HG03354 (cell line): ENCODE measurements at regions not wholly inside any gene's neighbourhood (a gene's known extent, or its start where the extent isn't known, plus 50 kb on each side); places are given as distances from the start of the nearest gene placed in this dataset.
"Not testable (repeated sequence)": the region's sequence is repeated elsewhere in the genome, so short reads cannot be mapped to it uniquely, and the experiment has no call there.

Source experiments
- ATAC-seq: cut with Tn5 transposase; IDR thresholded peaks from one replicate; pipeline ENCODE4 v1.9.1; 2021; ENCODE audit warnings: mild to moderate bottlenecking; ENCODE audit not compliant: unreplicated experiment, poor library complexity, severe bottlenecking

DNA sequence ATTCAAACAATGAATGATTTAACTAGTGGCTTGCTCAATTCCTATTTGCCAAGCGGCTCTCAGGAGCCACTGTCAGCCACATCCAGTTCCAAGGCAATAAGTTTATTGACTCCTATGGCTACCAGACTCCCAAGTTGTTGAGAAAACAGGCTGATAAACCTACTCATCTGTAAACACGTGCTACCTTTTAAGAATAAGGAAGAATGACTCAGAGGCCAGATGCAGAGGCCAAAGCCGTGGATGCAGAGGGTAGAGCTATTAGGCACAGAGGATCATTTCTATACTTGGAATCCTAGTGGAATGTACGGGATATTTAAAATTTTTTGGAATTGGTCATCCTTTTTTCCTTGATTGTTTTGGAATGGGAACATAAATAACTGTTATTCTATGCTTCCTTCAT is 1921.1 kb downstream of the OLFM4 start:
- ATAC-seq, result no peak

DNA sequence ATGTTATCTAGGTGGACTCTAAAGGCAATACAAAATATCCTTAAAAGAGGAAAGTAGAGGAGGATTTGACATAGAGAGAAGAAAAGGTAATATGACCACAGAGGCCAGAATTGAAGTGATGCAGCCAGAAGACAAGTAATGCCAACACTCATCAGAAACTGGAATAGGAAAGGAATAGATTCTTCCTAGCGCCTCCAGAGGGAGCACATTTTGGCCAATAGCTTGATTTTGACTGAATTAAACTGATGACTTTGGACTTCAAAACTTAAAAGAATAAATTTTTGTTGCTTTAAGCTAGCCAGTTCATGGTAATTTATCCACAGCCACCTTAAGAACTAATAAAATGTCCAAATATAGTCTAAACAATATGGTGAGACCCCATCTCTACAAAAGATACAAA is 1921.9 kb downstream of the OLFM4 start:
- no peak for ATAC-seq

DNA sequence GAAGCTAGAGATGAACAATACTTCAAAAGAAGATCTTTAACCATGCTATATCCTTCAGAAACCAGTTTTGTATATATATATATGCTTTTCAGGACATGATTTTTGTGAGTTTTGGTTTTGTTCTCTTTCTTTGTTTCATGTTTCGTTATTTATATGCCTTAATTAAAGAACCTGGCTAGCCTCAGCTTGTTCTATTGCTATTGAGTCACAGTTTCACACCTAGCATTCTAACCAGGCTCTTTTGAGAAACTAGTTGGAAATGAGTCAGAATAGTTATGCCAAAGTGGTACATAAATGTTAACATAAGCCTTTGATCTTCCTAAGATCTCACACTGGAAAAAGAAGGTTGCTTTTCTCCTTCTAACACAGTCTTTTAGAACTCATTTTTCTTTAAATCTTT is 1925.2 kb downstream of the OLFM4 start:
- ATAC-seq, result no peak

DNA sequence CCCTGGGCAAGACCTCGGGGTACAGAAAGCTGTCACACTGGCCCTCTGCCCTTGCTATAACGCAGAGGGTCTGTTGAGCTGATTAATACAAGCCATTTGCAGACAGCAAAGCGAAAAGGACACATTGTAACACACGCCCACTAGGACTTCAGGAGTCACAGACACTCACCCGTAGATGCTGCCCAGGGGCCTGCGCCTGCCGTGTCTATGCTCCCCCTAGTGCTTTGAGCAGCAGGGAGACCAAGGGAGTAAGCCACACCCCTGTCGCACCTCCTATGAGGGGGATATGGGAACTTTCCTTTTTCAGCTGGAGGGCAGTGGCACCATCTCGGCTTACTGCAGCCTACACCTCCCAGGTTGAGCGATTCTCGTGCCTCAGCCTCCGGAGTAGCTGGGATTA is 1930.2 kb downstream of the OLFM4 start:
- ATAC-seq, result no peak

DNA sequence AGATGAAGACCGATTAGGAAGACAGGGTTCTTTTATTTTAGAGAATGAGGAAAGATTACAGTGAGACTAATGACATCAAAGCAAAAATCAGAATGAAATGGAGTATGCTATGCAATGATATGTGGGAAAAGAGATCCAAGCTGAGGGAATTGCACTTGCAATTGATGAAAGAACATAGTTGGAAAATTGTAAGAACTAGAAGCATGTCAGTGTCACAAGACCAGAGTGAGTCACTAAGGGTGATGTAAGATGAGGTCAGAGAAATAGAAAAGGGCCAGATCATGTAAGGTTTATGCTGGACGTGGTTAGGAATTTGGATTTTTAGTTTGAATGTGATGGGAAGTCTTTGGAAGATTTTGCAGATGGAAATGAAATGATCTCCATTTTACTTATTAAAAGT is 1937.3 kb downstream of the OLFM4 start:
- no peak for ATAC-seq

DNA sequence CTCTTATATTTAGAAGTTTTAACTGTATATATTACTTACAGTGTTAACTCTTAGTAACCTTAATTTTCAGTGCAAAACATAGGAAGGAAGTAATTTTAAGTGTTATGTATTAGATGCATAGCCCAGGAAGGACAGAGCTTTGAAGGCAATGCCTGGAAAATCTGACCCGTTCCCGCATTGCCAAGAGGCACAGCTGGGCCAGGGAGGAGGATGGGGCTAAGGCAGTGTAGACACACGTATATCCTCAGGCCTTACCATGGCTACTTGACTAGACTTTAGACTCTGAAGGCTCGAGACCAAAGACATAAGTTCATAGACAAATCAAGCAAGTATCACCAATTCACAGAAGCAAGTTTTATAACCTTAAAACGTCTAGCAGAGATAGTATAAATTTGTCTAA is 1944.2 kb downstream of the OLFM4 start:
- ATAC-seq, result no peak

DNA sequence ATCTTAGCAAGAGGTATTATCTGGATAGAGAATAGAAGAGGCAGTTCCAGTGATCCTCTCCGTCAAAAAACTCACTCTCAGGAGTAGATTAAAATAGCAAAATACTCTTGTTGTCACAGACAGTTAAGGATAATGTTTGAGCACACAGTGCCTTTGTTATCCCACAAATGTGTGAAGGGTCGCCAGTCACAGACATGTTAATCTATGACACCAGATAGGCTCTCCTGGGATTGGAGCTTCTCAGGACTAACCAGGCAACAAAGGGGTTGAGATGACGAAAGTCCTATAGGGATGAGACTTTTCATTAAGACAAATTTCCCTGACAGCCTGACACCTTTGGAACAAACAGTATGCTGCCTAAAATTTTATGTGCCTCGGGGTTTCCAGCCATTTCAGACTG is 1947.1 kb downstream of the OLFM4 start:
- ATAC-seq, result no peak

DNA sequence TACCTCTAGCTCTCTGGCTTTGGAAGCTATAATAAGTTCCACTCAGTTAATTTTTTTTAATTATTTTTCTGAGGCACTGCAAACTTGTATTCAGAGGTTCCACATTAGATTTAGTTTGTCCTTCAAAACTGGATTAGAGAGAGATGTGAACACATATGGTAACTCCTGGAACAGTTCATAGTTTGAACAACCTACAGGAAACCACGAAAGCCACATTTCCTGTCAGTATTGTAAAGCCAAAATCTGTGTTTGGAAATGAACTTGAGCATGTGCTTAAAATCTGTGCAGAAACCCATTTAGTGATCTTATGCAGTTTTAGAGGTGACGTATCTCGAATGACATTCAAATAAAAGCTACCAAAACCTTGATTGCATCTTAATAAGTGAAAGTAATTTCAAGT is 1952.0 kb downstream of the OLFM4 start:
- ATAC-seq, result no peak

DNA sequence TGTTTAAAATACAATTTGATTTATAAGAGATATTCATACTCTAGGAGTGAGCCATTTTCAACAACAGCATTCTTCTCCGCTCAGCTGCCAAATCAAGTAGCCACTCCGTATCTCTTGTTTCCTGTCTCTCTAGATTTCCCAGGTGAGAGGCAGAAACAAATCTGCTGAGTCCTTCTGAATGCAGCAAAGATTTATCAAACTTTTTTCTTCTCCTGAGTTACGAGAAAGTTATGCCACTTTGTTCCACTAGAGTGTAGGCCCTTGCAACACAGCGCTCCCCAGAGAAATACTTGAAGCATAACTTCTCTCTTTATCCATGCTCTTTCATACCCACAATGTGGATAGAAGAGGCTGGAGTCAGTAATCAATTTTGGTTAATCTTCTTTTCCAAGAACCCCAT is 1960.8 kb downstream of the OLFM4 start:
- no peak for ATAC-seq

DNA sequence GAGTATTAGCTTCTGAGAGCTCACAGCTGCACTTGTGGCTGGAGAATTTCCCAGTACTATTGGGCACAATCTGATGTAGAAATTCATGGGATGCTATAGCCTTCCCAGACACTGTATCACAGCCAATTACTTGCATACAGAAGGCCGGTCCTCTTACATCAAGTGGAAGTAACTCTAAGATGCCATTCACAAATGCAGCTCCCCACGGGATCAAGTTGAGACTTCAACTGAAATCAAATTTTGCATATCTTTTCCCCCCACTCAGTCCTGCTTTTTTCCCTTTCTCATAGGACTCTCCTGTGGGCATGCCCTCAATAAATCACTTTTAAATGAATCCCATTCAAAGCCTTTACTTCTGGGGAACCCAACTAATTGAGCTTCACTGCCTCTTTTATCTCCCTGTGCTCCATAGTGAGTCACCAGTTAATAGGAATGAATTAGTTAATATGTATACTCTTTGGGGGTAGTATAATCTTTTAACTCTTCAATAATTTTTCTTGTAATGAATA is 1970.8 kb downstream of the OLFM4 start:
- ATAC-seq, result no peak

DNA sequence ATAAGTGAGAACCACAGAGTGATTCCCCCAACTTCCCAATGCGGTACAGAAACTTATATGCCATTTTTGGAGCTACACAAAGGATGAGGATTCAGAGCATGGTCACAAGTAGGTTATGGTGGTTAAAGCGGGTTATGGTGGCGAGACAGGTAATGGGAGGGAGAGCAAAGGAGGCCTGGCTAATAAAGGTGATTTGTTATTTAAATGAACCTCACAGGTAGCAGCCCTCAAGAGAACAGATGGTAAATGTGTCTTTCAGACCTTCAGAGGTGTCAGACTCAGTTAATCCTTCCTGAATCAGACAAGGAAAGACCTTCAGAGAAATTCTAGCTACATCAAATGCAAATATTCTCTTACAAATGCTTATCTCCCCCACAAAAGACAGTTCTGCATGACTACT is 1971.4 kb downstream of the OLFM4 start:
- ATAC-seq, result no peak

DNA sequence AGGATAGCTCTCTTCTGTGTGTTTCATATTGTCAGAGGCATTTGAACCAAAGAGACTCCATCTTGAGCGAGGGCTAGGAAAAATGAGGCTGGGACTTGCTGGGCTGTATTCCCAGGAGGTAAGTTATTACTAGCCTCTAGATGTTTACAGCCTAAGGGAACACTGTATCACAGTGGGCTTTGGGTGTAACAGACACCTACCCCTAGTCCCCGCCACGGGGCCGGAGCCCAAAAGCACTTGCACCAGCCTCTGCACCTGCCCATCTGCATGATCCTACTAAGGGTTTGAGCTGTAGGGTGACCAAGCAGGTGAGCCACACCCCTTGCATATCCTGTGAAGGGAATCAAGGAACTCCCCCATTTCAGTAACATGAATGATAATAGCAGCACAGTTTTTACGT is 1972.2 kb downstream of the OLFM4 start:
- ATAC-seq, result no peak

DNA sequence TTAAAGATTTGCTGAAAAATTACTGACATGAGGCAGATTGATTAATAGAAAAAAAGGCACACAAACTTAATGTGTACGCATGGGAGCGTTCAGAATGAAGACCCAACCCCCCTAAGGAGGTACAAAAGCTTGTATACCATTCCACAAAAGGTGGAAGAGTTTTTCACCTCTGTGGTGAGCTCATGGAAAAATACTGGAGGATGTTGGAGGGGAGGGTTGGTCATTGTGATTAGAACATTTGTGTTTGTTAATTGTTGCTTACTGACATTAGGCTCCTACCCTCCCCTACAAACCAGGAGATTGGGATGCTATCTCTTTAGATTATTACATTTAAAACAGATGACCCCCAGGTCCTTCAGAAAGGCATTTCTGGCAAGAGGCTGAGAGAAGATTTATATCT is 1973.3 kb downstream of the OLFM4 start:
- no peak for ATAC-seq

DNA sequence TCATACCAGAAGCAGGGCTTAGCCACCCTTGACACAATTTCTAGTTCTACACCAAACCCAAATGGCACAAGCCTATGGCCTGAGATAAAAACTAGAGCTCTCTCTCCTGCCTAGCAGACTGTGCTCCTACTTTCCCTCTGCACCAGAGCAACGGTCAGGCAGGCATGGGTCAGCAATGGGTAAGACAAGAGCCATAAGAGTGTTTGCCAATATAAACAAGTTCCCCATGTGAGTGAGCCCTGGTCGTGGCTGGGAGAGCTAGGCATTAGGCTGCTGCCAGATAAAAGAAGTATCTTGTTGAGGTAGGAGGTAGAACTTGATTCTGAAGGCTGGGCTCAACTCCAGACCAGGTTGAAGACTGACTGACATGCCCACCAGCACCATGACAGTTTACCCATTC is 1979.1 kb downstream of the OLFM4 start:
- ATAC-seq, result no peak

DNA sequence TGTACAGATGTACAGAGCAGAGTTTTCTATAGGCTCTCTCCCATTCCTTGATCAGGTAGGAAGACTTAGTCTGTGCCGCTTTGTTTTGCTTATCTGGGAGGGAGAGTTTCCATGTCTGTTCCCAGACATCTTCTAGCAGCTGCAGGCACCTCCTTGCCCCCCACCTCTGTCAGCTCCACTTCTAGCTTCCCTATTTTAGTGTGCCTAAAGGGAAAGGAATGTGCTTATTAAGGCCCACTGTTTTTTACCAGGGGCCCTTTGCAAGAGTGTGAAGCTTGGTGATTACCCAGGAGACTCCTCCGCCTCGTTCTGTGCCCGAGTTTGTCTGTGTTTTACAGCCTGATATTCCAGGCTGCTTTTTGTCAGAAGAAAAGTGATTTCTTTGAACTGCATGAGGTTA is 1984.4 kb downstream of the OLFM4 start:
- no peak for ATAC-seq

DNA sequence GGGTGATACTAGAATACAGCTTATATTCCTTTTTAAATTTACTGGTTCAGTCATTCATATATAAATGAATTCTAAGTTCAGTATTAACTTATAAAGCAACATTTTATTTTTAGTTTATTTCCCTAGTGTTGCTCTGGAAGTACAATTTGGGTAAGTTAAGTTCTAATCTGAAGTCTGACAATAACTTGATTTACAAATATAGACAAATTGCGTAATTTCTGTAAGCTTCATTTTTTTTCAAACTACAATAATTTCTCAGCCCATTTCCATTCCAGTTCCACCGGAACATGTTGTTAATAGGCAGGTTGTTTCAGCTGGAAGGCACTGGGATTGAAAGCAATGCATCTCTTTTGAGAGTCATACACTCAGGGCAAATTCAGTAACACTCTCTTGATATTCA is 2000.7 kb downstream of the OLFM4 start:
- ATAC-seq, result no peak

DNA sequence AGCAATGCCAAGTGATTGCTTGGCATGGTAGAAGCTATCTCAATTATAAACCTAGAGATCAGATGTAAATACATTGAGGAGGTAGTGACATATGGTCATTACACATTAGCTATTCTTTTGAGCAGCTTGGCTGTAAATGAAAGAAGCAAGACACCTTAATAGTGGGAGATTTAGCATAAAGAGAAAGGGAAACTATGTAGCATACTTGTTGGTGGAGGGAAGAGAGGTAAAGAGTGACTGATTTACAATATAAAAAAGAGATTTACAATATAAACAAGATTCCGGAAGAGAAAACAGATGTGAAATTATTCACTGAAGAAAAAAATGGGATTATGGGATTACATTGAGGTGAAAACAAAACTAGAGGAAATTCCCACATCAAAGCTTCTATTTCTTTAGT is 2009.6 kb downstream of the OLFM4 start:
- no peak for ATAC-seq

DNA sequence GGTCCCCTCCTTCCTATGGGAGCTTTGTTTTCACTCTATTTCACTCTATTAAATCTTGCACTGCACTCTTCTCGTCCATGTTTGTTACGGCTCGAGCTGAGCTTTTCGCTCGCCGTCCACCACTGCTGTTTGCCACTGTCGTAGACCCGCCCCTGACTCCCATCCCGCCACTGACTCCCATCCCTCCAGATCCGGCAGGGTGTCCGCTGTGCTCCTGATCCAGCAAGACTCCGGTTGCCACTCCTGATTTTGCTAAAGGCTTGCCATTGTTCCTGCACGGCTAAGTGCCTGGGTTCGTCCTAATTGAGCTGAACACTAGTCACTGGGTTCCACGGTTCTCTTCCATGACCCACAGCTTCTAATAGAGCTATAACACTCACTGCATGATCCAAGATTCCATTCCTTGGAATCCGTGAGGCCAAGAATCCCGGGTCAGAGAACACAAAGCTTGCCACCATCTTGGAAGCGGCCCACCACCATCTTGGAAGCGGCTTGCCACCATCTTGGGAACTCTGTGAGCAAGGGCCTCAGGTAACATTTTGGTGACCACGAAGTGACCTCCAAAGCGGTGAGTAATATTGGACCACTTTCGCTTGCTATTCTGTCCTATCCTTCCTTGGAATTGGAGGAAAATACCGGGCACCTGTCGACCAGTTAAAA is 2025.4 kb downstream of the OLFM4 start:
- ATAC-seq, result not testable (repeated sequence)

DNA sequence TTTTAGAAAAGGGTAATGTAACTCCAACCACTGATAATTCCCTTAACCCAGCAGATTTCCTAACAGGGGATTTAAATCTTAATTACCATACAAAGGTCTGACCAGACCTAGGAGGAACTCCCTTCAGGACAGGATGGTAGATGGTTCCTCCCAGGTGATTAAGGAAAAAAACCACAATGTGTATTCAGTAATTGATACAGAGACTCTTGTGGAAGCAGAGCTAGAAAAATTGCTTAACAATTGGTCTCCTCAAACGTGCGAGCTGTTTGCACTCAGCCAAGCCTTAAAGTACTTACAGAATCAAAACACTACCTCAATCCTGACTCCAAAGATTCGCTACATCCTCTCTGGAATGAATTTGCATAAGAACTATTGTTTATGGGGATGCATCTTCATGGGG is 2027.1 kb downstream of the OLFM4 start:
- ATAC-seq, result not testable (repeated sequence)

DNA sequence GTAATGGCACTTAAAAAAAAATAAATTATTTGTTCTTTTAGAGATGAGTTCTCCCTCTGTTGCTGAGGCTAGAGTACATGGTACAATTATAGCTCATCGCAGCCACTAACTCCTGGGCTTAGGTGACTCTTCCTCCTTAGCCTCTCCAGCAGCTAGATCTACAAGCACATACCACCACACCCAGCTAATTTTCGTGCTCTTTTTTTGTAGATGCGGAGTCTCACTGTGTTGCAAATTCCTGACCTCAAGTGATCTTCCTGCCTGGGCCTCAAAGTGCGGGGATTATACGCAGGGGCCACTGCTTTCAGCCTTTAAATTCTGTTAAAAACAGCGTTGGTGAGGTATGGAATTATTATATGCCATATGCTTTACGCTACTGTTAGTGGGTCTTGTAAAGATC is 2034.0 kb downstream of the OLFM4 start:
- no peak for ATAC-seq

DNA sequence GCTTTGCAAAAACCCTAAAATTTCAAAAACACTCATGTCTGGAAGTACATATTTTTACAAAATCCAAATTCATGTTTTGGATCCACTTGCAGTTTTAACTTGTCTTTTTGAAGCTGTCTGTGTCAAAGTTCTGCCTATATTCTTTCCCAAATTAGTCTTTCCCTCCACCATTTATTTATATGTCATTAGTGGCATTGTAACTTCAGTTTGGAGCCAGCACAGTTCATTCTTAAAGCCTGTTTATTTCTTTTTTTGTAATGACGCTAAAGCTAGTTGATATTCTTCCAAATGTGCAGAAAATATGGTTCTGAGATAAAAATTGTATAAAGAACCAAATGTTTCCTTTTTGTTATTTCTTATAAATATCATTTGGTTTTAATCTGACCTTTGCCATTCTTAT is 2039.3 kb downstream of the OLFM4 start:
- ATAC-seq, result no peak

DNA sequence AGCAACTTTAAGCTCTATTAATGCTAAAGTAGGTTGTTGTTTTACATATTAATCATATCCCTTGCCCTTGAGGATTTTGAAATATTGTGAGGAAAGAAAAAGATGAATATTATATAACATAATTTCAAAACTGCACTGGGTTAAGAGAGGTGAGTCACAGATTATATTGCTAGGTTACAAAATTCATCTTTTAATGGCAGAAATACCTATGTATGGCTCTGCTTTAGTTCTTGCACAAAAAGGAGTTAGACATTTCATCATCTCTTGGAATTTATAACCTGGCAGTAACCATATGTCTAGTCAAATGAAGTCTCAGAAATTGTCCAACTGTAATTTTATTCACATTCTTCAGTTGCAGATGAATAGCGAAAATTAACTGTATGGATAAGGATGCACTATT is 2041.1 kb downstream of the OLFM4 start:
- no peak for ATAC-seq
